Stimulated activated CD4-positive, alpha-beta T cell treated with anti-CD3 and anti-CD28 coated beads, TNF-alpha, amount 100 ng/mL, for 24 hours (primary cell): ENCODE measurements at regions not wholly inside any gene's neighbourhood (a gene's known extent, or its start where the extent isn't known, plus 50 kb on each side); places are given as distances from the start of the nearest gene placed in this dataset.

Experiments used
- DNase-seq, 3 experiments: peaks; one replicate each; pipeline ENCODE4 v3.0.0-alpha.2; 2020; ENCODE audit warnings: low read depth in 3 of 3

GRCh38 chr13:50574731-50575130 is 268.8 kb downstream of the DLEU7 start:
- DNase-seq, result no peak

GRCh38 chr13:50575138-50575537 is 268.4 kb downstream of the DLEU7 start:
- DNase-seq, result no peak

GRCh38 chr13:50576156-50576555 is 267.3 kb downstream of the DLEU7 start:
- no peak for DNase-seq

- DNase-seq, result no peak
Measured at GRCh38 chr13:50577806-50578205, 265.7 kb downstream of the DLEU7 start.

- DNase-seq, result no peak
Measured at GRCh38 chr13:50580684-50581305, 262.7 kb downstream of the DLEU7 start.

- DNase-seq, result no peak
Measured at GRCh38 chr13:50581586-50582196, 261.8 kb downstream of the DLEU7 start.

- DNase-seq, result no peak
Measured at GRCh38 chr13:50584856-50585580, 258.5 kb downstream of the DLEU7 start.

GRCh38 chr13:50585674-50586413 is 257.6 kb downstream of the DLEU7 start:
- DNase-seq, result no peak

- DNase-seq, result no peak
Measured at GRCh38 chr13:50586414-50587083, 256.9 kb downstream of the DLEU7 start.

- no peak for DNase-seq
Measured at GRCh38 chr13:50587115-50587514, 256.4 kb downstream of the DLEU7 start.

- DNase-seq, result no peak
Measured at GRCh38 chr13:50587645-50588373, 255.7 kb downstream of the DLEU7 start.

GRCh38 chr13:50588491-50589130 is 254.9 kb downstream of the DLEU7 start:
- DNase-seq, result no peak

GRCh38 chr13:50589139-50589538 is 254.4 kb downstream of the DLEU7 start:
- DNase-seq, result no peak

- no peak for DNase-seq
Measured at GRCh38 chr13:50589651-50590054, 253.8 kb downstream of the DLEU7 start.

- no peak for DNase-seq
Measured at GRCh38 chr13:50592412-50593155, 250.9 kb downstream of the DLEU7 start.

GRCh38 chr13:50593207-50593606 is 250.3 kb downstream of the DLEU7 start:
- no peak for DNase-seq

- peak in 1 of 3 experiments; percentile 28 for DNase-seq
Measured at GRCh38 chr13:50594276-50595051, 249.0 kb downstream of the DLEU7 start.

GRCh38 chr13:50595196-50595595 is 248.3 kb downstream of the DLEU7 start:
- DNase-seq, result no peak

GRCh38 chr13:50596156-50596555 is 247.3 kb downstream of the DLEU7 start:
- no peak for DNase-seq
